ENCODE measurements at regions not wholly inside any gene's neighbourhood (a gene's known extent, or its start where the extent isn't known, plus 50 kb on each side); places are given as distances from the start of the nearest gene placed in this dataset.
"Not testable (repeated sequence)": the region's sequence is repeated elsewhere in the genome, so short reads cannot be mapped to it uniquely, and the experiment has no call there.

- in situ Hi-C loops (cut with MboI; ENCODE audit: low pct_unique_long_range_greater_than_20kb, low sequenced_read_pairs, unreplicated experiment); DNase-seq (ENCODE audit: low spot score): not testable (repeated sequence)
These were observed 281.5 kb upstream of the OR4C13 start for GRCh38 chr11:49670705-49671104.

- DNase-seq (ENCODE audit: low spot score); in situ Hi-C loops (cut with MboI; ENCODE audit: low pct_unique_long_range_greater_than_20kb, low sequenced_read_pairs, unreplicated experiment): not testable (repeated sequence)
These were observed 250.1 kb upstream of the OR4C13 start for GRCh38 chr11:49702121-49702520.

- DNase-seq (ENCODE audit: low spot score); in situ Hi-C loops (cut with MboI; ENCODE audit: low pct_unique_long_range_greater_than_20kb, low sequenced_read_pairs, unreplicated experiment): not testable (repeated sequence)
These were observed 201.7 kb upstream of the OR4C13 start for GRCh38 chr11:49750447-49750846.

GRCh38 chr11:49750960-49751359 is 201.2 kb upstream of the OR4C13 start:
- in situ Hi-C loops (cut with MboI; ENCODE audit: low pct_unique_long_range_greater_than_20kb, low sequenced_read_pairs, unreplicated experiment); DNase-seq (ENCODE audit: low spot score): not testable (repeated sequence)

- in situ Hi-C loops (cut with MboI; ENCODE audit: low pct_unique_long_range_greater_than_20kb, low sequenced_read_pairs, unreplicated experiment), result not testable (repeated sequence)
These were observed 171.4 kb upstream of the OR4C13 start for GRCh38 chr11:49780791-49781190.

GRCh38 chr11:49782000-49782399 is 170.2 kb upstream of the OR4C13 start:
- DNase-seq (ENCODE audit: low spot score); in situ Hi-C loops (cut with MboI; ENCODE audit: low pct_unique_long_range_greater_than_20kb, low sequenced_read_pairs, unreplicated experiment): not testable (repeated sequence)

More at GRCh38 chr11:49780791-49781190, 171.4 kb upstream of the OR4C13 start:
- not testable (repeated sequence) for DNase-seq (ENCODE audit: low spot score)

- in situ Hi-C loops (cut with MboI; ENCODE audit: low pct_unique_long_range_greater_than_20kb, low sequenced_read_pairs, unreplicated experiment); DNase-seq (ENCODE audit: low spot score): not testable (repeated sequence)
These were observed 168.3 kb upstream of the OR4C13 start for GRCh38 chr11:49783841-49784240.

- in situ Hi-C loops (cut with MboI; ENCODE audit: low pct_unique_long_range_greater_than_20kb, low sequenced_read_pairs, unreplicated experiment); DNase-seq (ENCODE audit: low spot score): not testable (repeated sequence)
These were observed 162.4 kb upstream of the OR4C13 start for GRCh38 chr11:49789787-49790186.

- DNase-seq (ENCODE audit: low spot score); in situ Hi-C loops (cut with MboI; ENCODE audit: low pct_unique_long_range_greater_than_20kb, low sequenced_read_pairs, unreplicated experiment): not testable (repeated sequence)
These were observed 153.9 kb upstream of the OR4C13 start for GRCh38 chr11:49798206-49798837.

- not testable (repeated sequence) for DNase-seq (ENCODE audit: low spot score)
- in situ Hi-C loops (cut with MboI; ENCODE audit: low pct_unique_long_range_greater_than_20kb, low sequenced_read_pairs, unreplicated experiment), result loop anchor here (5.0 to 25.0 kb wide), 2 partner anchors 34 to 856 kb away; no protein-coding TSS in a partner anchor
These were observed 134.3 kb upstream of the OR4C13 start for GRCh38 chr11:49817705-49818430.

- in situ Hi-C loops (cut with MboI; ENCODE audit: low pct_unique_long_range_greater_than_20kb, low sequenced_read_pairs, unreplicated experiment), result loop anchor here (25.0 kb wide), 1 partner anchor 861 kb away; no protein-coding TSS in a partner anchor
- DNase-seq (ENCODE audit: low spot score), result not testable (repeated sequence)
These were observed 129.0 kb upstream of the OR4C13 start for GRCh38 chr11:49823188-49823587.

- in situ Hi-C loops (cut with MboI; ENCODE audit: low pct_unique_long_range_greater_than_20kb, low sequenced_read_pairs, unreplicated experiment), result loop anchor here (5.0 kb wide), 1 partner anchor 33 kb away; no protein-coding TSS in a partner anchor
- not testable (repeated sequence) for DNase-seq (ENCODE audit: low spot score)
These were observed 101.7 kb upstream of the OR4C13 start for GRCh38 chr11:49850541-49850940.

GRCh38 chr11:49851511-49851910 is 100.7 kb upstream of the OR4C13 start:
- no peak for TF ChIP-seq CTCF (IDR thresholded peaks at IDR 0.05; ENCODE audit: extremely low read depth, insufficient read depth, missing control alignments)
- DNase-seq (ENCODE audit: low spot score), result no peak
- in situ Hi-C loops (cut with MboI; ENCODE audit: low pct_unique_long_range_greater_than_20kb, low sequenced_read_pairs, unreplicated experiment), result loop anchor here (5.0 kb wide), 1 partner anchor 34 kb away; no protein-coding TSS in a partner anchor

Data from GM13977 (cell line).